ENCODE measurements at regions not wholly inside any gene's neighbourhood (a gene's known extent, or its start where the extent isn't known, plus 50 kb on each side); places are given as distances from the start of the nearest gene placed in this dataset.

DNA sequence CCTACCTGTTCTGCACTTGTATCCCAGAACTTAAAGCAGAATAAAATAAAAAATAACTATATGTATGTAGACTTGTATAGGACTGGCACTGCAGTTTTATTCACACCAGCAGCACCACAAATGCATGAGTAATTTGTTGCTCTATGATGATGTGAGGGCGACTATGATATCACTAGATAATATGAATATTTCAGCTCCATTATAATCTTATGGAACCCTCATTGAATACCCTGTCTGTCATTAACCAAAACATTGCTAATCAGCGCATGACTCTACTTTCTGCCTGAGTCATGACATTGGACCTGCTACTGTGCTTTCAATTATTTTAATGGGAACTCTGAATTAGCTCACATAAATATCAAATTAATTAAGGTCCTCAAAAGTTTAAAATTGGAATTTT, 129.4 kb upstream of the RHOBTB1 start:
- TF ChIP-seq RAD21 (IDR thresholded peaks at IDR 0.05): no peak
- no peak for TF ChIP-seq TAF1 (conservative IDR thresholded peaks at IDR 0.05)
- TF ChIP-seq, protein P1, sequence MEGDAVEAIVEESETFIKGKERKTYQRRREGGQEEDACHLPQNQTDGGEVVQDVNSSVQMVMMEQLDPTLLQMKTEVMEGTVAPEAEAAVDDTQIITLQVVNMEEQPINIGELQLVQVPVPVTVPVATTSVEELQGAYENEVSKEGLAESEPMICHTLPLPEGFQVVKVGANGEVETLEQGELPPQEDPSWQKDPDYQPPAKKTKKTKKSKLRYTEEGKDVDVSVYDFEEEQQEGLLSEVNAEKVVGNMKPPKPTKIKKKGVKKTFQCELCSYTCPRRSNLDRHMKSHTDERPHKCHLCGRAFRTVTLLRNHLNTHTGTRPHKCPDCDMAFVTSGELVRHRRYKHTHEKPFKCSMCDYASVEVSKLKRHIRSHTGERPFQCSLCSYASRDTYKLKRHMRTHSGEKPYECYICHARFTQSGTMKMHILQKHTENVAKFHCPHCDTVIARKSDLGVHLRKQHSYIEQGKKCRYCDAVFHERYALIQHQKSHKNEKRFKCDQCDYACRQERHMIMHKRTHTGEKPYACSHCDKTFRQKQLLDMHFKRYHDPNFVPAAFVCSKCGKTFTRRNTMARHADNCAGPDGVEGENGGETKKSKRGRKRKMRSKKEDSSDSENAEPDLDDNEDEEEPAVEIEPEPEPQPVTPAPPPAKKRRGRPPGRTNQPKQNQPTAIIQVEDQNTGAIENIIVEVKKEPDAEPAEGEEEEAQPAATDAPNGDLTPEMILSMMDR (IDR thresholded peaks at IDR 0.05; ENCODE audit: low read depth, low read length, missing input control): no peak
- TF ChIP-seq SP1 (IDR thresholded peaks at IDR 0.05): no peak
- TF ChIP-seq GABPA (IDR thresholded peaks at IDR 0.05 in 1 of 2, conservative IDR thresholded peaks at IDR 0.05 in 1 of 2): no peak
- no peak for TF ChIP-seq FOXA1 (IDR thresholded peaks at IDR 0.05)
- TF ChIP-seq EGR1 (IDR thresholded peaks at IDR 0.05; ENCODE audit: low read depth in 2 of 2): no peak
- no peak for TF ChIP-seq NR2F2 (IDR thresholded peaks at IDR 0.05)
- TF ChIP-seq, protein P2, sequence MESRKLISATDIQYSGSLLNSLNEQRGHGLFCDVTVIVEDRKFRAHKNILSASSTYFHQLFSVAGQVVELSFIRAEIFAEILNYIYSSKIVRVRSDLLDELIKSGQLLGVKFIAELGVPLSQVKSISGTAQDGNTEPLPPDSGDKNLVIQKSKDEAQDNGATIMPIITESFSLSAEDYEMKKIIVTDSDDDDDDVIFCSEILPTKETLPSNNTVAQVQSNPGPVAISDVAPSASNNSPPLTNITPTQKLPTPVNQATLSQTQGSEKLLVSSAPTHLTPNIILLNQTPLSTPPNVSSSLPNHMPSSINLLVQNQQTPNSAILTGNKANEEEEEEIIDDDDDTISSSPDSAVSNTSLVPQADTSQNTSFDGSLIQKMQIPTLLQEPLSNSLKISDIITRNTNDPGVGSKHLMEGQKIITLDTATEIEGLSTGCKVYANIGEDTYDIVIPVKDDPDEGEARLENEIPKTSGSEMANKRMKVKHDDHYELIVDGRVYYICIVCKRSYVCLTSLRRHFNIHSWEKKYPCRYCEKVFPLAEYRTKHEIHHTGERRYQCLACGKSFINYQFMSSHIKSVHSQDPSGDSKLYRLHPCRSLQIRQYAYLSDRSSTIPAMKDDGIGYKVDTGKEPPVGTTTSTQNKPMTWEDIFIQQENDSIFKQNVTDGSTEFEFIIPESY (IDR thresholded peaks at IDR 0.05): no peak
- TF ChIP-seq RXRA (IDR thresholded peaks at IDR 0.05): no peak
- TF ChIP-seq FOXA2 (IDR thresholded peaks at IDR 0.05): no peak
- no peak for TF ChIP-seq YY1 (IDR thresholded peaks at IDR 0.05)

All from liver (tissue), 3 donors.